GM12801 (cell line): ENCODE measurements at regions not wholly inside any gene's neighbourhood (a gene's known extent, or its start where the extent isn't known, plus 50 kb on each side); places are given as distances from the start of the nearest gene placed in this dataset.

ENCODE experiments used
- TF ChIP-seq, protein P1 (sequence below): IDR thresholded peaks from one replicate; pipeline ENCODE4 v1.5.1; 2011; ENCODE audit warnings: control low read depth; ENCODE audit not compliant: insufficient read length; ENCODE audit errors: extremely low read depth

GRCh38 chr18:60445341-60445740, 72.8 kb upstream of the MC4R start:
- TF ChIP-seq, protein P1, sequence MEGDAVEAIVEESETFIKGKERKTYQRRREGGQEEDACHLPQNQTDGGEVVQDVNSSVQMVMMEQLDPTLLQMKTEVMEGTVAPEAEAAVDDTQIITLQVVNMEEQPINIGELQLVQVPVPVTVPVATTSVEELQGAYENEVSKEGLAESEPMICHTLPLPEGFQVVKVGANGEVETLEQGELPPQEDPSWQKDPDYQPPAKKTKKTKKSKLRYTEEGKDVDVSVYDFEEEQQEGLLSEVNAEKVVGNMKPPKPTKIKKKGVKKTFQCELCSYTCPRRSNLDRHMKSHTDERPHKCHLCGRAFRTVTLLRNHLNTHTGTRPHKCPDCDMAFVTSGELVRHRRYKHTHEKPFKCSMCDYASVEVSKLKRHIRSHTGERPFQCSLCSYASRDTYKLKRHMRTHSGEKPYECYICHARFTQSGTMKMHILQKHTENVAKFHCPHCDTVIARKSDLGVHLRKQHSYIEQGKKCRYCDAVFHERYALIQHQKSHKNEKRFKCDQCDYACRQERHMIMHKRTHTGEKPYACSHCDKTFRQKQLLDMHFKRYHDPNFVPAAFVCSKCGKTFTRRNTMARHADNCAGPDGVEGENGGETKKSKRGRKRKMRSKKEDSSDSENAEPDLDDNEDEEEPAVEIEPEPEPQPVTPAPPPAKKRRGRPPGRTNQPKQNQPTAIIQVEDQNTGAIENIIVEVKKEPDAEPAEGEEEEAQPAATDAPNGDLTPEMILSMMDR: no peak

- TF ChIP-seq, protein P1: no peak
These were observed 74.2 kb upstream of the MC4R start for GRCh38 chr18:60446821-60447220.

- TF ChIP-seq, protein P1: no peak
These were observed 76.1 kb upstream of the MC4R start for GRCh38 chr18:60448487-60449267.

DNA sequence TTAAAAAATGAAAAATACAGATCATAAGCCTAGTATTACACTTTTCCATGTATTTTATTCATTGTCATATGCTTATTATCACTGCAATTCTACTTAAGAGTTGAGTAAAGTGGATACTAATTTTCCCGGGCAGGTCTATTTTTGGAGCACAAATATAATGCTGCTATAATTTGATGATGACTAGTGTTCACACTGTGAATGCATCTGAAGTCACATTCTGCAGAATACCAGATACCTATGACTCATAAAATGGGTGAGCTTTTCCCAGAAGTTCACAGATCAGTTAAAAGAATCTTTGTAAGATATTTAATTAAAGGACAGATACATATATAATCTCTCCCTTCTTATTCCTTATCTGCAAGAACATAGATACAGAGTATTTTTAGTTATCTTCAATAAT, 79.8 kb upstream of the MC4R start:
- TF ChIP-seq, protein P1: no peak

DNA sequence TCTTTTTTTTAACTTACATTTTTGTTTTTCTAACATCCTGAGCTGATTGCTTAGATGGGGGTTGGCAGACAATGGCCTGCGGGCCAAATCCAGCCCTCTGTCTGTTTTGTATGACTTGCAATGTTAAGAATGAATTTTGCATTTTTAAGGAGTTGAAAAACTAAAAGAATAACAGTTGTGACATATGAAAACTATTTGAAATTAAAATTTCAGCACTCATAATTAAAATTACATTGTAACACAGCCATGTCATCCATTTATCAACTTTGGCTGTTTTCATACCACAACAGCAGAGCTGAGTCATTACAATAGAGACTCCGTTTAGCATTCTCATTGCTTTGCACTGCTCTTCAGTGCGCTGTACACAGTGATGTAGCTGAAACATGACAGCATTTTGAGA, 94.1 kb upstream of the MC4R start:
- TF ChIP-seq, protein P1: no peak

GRCh38 chr18:60469387-60470100, 97.0 kb upstream of the MC4R start:
- TF ChIP-seq, protein P1: no peak

GRCh38 chr18:60471652-60472051, 99.1 kb upstream of the MC4R start:
- TF ChIP-seq, protein P1: no peak
